SK-N-SH (cell line): ENCODE measurements at regions not wholly inside any gene's neighbourhood (a gene's known extent, or its start where the extent isn't known, plus 50 kb on each side); places are given as distances from the start of the nearest gene placed in this dataset.

ENCODE experiments used
- CTCF ChIA-PET: fragments of 300-600, 350-600 bp; formaldehyde crosslinking; extraction: SDS; loops from one replicate; lab custom pipeline; 2021; lab: Yijun Ruan, JAX
- POLR2A ChIA-PET: fragments of 350-600 bp; sonication (Branson Sonifier 250); formaldehyde crosslinking; extraction: SDS; loops from one replicate; lab custom pipeline; 2020; ENCODE audit warnings: antibody characterized with exemption, inconsistent platforms; lab: Yijun Ruan, JAX
- DNase-seq: peaks from one replicate; pipeline ENCODE4 v3.0.0; 2012
- H2AFZ ChIP-seq: fragments of 200-600 bp; sonication (generic); 2 replicates; pipeline ENCODE4 v1.8.1; 2016; ENCODE audit warnings: antibody characterized with exemption, mild to moderate bottlenecking, low read depth
- H3F3A ChIP-seq: fragments of 200-600 bp; sonication (generic); replicated peaks from 2 replicates; pipeline ENCODE3; 2016; ENCODE audit warnings: antibody characterized with exemption, mild to moderate bottlenecking; ENCODE audit not compliant: insufficient read depth
- H3K27ac ChIP-seq, 2 experiments: fragments of 200-500 bp in 1 of 2; fragments of 200-600 bp in 1 of 2; sonication (Bioruptor generic) in 1 of 2; sonication (generic), shearing (Covaris generic) in 1 of 2; 2 replicates each; pipeline versions ENCODE4 v1.5.1 to v1.6.1; 2014 to 2016; ENCODE audit warnings: low read depth in 2 of 2, inconsistent platforms in 1 of 2, low read length in 1 of 2, mild to moderate bottlenecking in 1 of 2, mixed read lengths in 1 of 2
- H3K27me3 ChIP-seq: fragments of 200-600 bp; sonication (generic), shearing (Covaris generic); 2 replicates; pipeline ENCODE4 v1.6.1; 2016; ENCODE audit warnings: mixed run types; ENCODE audit not compliant: insufficient read depth
- H3K36me3 ChIP-seq, 2 experiments: fragments of 200-500 bp in 1 of 2; fragments of 200-600 bp in 1 of 2; sonication (Bioruptor generic) in 1 of 2; sonication (generic) in 1 of 2; replicated peaks in 1 of 2; 2 replicates each; pipeline versions ENCODE3 to v1.5.1; 2014 to 2016; ENCODE audit warnings: low read length in 1 of 2, mild to moderate bottlenecking in 1 of 2; ENCODE audit not compliant: insufficient read depth in 2 of 2, control insufficient read depth in 1 of 2
- H3K4me1 ChIP-seq, 2 experiments: fragments of 200-500 bp in 1 of 2; fragments of 200-600 bp in 1 of 2; sonication (Bioruptor generic) in 1 of 2; sonication (generic), shearing (Covaris generic) in 1 of 2; 2 replicates each; pipeline versions ENCODE4 v1.5.1 to v1.6.1; 2014 to 2016; ENCODE audit warnings: low read depth in 1 of 2, low read length in 1 of 2, mixed run types in 1 of 2; ENCODE audit not compliant: insufficient read depth in 2 of 2, control insufficient read depth in 1 of 2
- H3K4me2 ChIP-seq: fragments of 200-600 bp; sonication (generic), shearing (Covaris generic); 2 replicates; pipeline ENCODE4 v1.6.1; 2017; ENCODE audit warnings: mixed run types
- H3K4me3 ChIP-seq, 2 experiments: fragments of 200-500 bp in 1 of 2; fragments of 200-600 bp in 1 of 2; sonication (Bioruptor generic) in 1 of 2; sonication (generic), shearing (Covaris generic) in 1 of 2; 2 replicates each; pipeline versions ENCODE4 v1.5.1 to v1.8.1; 2014 to 2016; ENCODE audit warnings: low read depth in 2 of 2, inconsistent platforms in 1 of 2, low read length in 1 of 2, mild to moderate bottlenecking in 1 of 2, mixed read lengths in 1 of 2, moderate library complexity in 1 of 2
- H3K79me2 ChIP-seq: fragments of 200-600 bp; sonication (generic); 2 replicates; pipeline ENCODE4 v1.8.1; 2017; ENCODE audit warnings: mild to moderate bottlenecking; ENCODE audit not compliant: insufficient read depth
- H3K9ac ChIP-seq: fragments of 200-600 bp; sonication (generic); 2 replicates; pipeline ENCODE4 v1.6.1; 2017; ENCODE audit warnings: mixed run types
- H3K9me2 ChIP-seq: fragments of 200-600 bp; sonication (generic); 2 replicates; pipeline ENCODE4 v1.6.1; 2017; ENCODE audit warnings: mixed run types
- H3K9me3 ChIP-seq: fragments of 200-600 bp; sonication (generic); 2 replicates; pipeline ENCODE4 v1.6.1; 2017; ENCODE audit warnings: mixed run types, mild to moderate bottlenecking, moderate library complexity
- H4K20me1 ChIP-seq: fragments of 200-600 bp; sonication (generic); 2 replicates; pipeline ENCODE4 v1.6.1; 2017; ENCODE audit warnings: mild to moderate bottlenecking, mixed run types; ENCODE audit not compliant: insufficient read depth
- CHD2 ChIP-seq: fragments of 150-350 bp; IDR thresholded peaks from 2 replicates; pipeline ENCODE4 v1.6.1; 2018; ENCODE audit warnings: low read length; ENCODE audit not compliant: partially characterized antibody
- ELF1 ChIP-seq: IDR thresholded peaks from 2 replicates; pipeline ENCODE4 v1.4.0; 2012
- EP300 ChIP-seq, 2 experiments: IDR thresholded peaks; 2 replicates each; pipeline versions ENCODE4 v1.4.0 to v1.6.1; 2012; ENCODE audit warnings: borderline replicate concordance in 1 of 2, low read depth in 1 of 2, low read length in 1 of 2
- EZH2phosphoT487 ChIP-seq: fragments of 200-600 bp; sonication (generic); IDR thresholded peaks from 2 replicates; pipeline ENCODE4 v1.6.1; 2017; ENCODE audit warnings: low read depth, mixed run types, mild to moderate bottlenecking, antibody characterized with exemption, moderate library complexity, borderline replicate concordance
- FOSL2 ChIP-seq: IDR thresholded peaks from 2 replicates; pipeline ENCODE4 v1.4.0; 2012; ENCODE audit warnings: low read depth, mild to moderate bottlenecking, moderate library complexity, borderline replicate concordance
- FOXJ3 ChIP-seq: sonication (generic); formaldehyde crosslinking; IDR thresholded peaks from 2 replicates; pipeline ENCODE4 v1.5.1; 2020; ENCODE audit warnings: mild to moderate bottlenecking, missing genetic modification reagents
- FOXM1 ChIP-seq: IDR thresholded peaks from 2 replicates; pipeline ENCODE4 v1.4.0; 2012; ENCODE audit warnings: low read depth, mild to moderate bottlenecking
- GABPA ChIP-seq: IDR thresholded peaks from 2 replicates; pipeline ENCODE4 v1.4.0; 2012; ENCODE audit warnings: low read depth, mild to moderate bottlenecking
- GATA2 ChIP-seq: sonication (generic); formaldehyde crosslinking; IDR thresholded peaks from 2 replicates; pipeline ENCODE4 v1.5.0; 2020; ENCODE audit warnings: mild to moderate bottlenecking, missing genetic modification reagents
- JUND ChIP-seq: IDR thresholded peaks from 2 replicates; pipeline ENCODE4 v1.4.0; 2012
- MAX ChIP-seq: IDR thresholded peaks from 2 replicates; pipeline ENCODE4 v1.4.0; 2012; ENCODE audit warnings: low read depth
- MEF2A ChIP-seq: IDR thresholded peaks from 2 replicates; pipeline ENCODE4 v1.4.0; 2012; ENCODE audit warnings: low read depth, borderline replicate concordance
- NFIC ChIP-seq: IDR thresholded peaks from 2 replicates; pipeline ENCODE4 v1.4.0; 2012; ENCODE audit warnings: borderline replicate concordance
- NRF1 ChIP-seq: IDR thresholded peaks from 2 replicates; pipeline ENCODE4 v1.6.1; 2012; ENCODE audit warnings: low read depth, mild to moderate bottlenecking, low read length
- RFX5 ChIP-seq: IDR thresholded peaks from 2 replicates; pipeline ENCODE4 v1.6.1; 2012; ENCODE audit warnings: mild to moderate bottlenecking, improper control_type of control experiment, low read length
- RXRA ChIP-seq: IDR thresholded peaks from 2 replicates; pipeline ENCODE4 v1.4.0; 2012; ENCODE audit warnings: low read depth, mild to moderate bottlenecking, borderline replicate concordance
- SIN3A ChIP-seq: IDR thresholded peaks from 2 replicates; pipeline ENCODE4 v1.6.1; 2012; ENCODE audit warnings: low read depth, mild to moderate bottlenecking, low read length, moderate library complexity, borderline replicate concordance
- SMC3 ChIP-seq: IDR thresholded peaks from 2 replicates; pipeline ENCODE4 v1.6.1; 2012; ENCODE audit warnings: low read depth, low read length, improper control_type of control experiment
- TAF1 ChIP-seq: IDR thresholded peaks from 2 replicates; pipeline ENCODE4 v1.6.1; 2012; ENCODE audit warnings: low read depth, mild to moderate bottlenecking, low read length, moderate library complexity, borderline replicate concordance
- TCF12 ChIP-seq: IDR thresholded peaks from 2 replicates; pipeline ENCODE4 v1.4.0; 2012
- TEAD4 ChIP-seq: IDR thresholded peaks from 2 replicates; pipeline ENCODE4 v1.4.0; 2012; ENCODE audit warnings: mild to moderate bottlenecking, borderline replicate concordance; ENCODE audit not compliant: insufficient read depth
- USF1 ChIP-seq: IDR thresholded peaks from 2 replicates; pipeline ENCODE4 v1.4.0; 2012; ENCODE audit warnings: low read depth, borderline replicate concordance
- YY1 ChIP-seq: IDR thresholded peaks from 2 replicates; pipeline ENCODE4 v1.4.0; 2012; ENCODE audit warnings: low read depth, mild to moderate bottlenecking
- WGBS: methylation state at CpG from one replicate; pipeline ENCODE4 v1.1.6; 2017; ENCODE audit warnings: low lambda C conversion rate; 5-methylcytosine and 5-hydroxymethylcytosine counted together
- TF ChIP-seq, protein P1 (sequence below): fragments of 200-600 bp; sonication (generic); IDR thresholded peaks from 2 replicates; pipeline ENCODE4 v1.6.1; 2017; ENCODE audit warnings: antibody characterized with exemption, mild to moderate bottlenecking, moderate library complexity
- TF ChIP-seq, protein P2 (sequence below): IDR thresholded peaks from 2 replicates; pipeline ENCODE4; 2012
- TF ChIP-seq, protein P3 (sequence below): IDR thresholded peaks from 2 replicates; pipeline ENCODE4 v1.4.0; 2012; ENCODE audit warnings: low read depth, borderline replicate concordance
- TF ChIP-seq, protein P4 (sequence below): fragments of 150-350 bp; IDR thresholded peaks from 2 replicates; pipeline ENCODE4 v1.6.1; 2016; ENCODE audit warnings: mild to moderate bottlenecking, low read depth, low read length

GRCh38 chr12:87323369-87323768 is 705.8 kb downstream of the C12orf50 start:
- no peaks in the 10 kb centered on the region for H3K9me2 ChIP-seq
- 0 out of 2 replicates have a peak overlapping the region, but pooled peaks have one; percentile 49 for H2AFZ ChIP-seq
- H4K20me1 ChIP-seq = no peaks in the 10 kb centered on the region
- no peak overlapping the region for H3K9ac ChIP-seq
- no peak for DNase-seq
- WGBS = 26% methylated on average over 1 of the region's 1 CpG
- no peaks in the 10 kb centered on the region for H3K36me3 ChIP-seq
- peaks cover 9% of the 10 kb centered on the region for H3F3A ChIP-seq
- peak overlapping the region; percentile 39; the same call in 1 of the 2 replicates for H3K4me2 ChIP-seq
- POLR2A ChIA-PET = no interaction called here
- peak overlapping the region in 1 of 2 experiments; percentile 70; a peak in 2 of 4 replicates for H3K27ac ChIP-seq
- no peak overlapping the region for H3K4me3 ChIP-seq
- H3K4me1 ChIP-seq = peaks cover 0 to 11% of the 10 kb centered on the region in 2 experiments; a peak in 1 of 4 replicates
- H3K79me2 ChIP-seq = no peaks in the 10 kb centered on the region
- no peaks in the 10 kb centered on the region for H3K9me3 ChIP-seq
- no peaks in the 10 kb centered on the region for H3K27me3 ChIP-seq
- CTCF ChIA-PET = no interaction called here
- TF ChIP-seq USF1 (no peak), MAX (no peak), SIN3A (no peak), GABPA (no peak), EZH2phosphoT487 (no peak), TCF12 (peak; percentile 73), TEAD4 (peak; percentile 72), NRF1 (no peak), NFIC (peak; percentile 88), FOXM1 (peak; percentile 38; the same call in 1 of the 2 replicates), SMC3 (no peak), GATA2 (CRISPR knock-in tag) (no peak), FOXJ3 (CRISPR knock-in tag) (no peak), JUND (peak; percentile 68), RXRA (peak; percentile 61; the same call in 1 of the 2 replicates), EP300 (IDR thresholded peaks at IDR 0.05; ENCODE audit: borderline replicate concordance in 1 of 2, low read depth in 1 of 2, low read length in 1 of 2) (peak in 1 of 2 experiments; percentile 92; a peak in 2 of 4 replicates), MEF2A (peak; percentile 87), CHD2 (no peak), TAF1 (no peak), RFX5 (no peak), YY1 (no peak), ELF1 (no peak), FOSL2 (peak; percentile 72; the same call in 1 of the 2 replicates)
- TF ChIP-seq, protein P1, sequence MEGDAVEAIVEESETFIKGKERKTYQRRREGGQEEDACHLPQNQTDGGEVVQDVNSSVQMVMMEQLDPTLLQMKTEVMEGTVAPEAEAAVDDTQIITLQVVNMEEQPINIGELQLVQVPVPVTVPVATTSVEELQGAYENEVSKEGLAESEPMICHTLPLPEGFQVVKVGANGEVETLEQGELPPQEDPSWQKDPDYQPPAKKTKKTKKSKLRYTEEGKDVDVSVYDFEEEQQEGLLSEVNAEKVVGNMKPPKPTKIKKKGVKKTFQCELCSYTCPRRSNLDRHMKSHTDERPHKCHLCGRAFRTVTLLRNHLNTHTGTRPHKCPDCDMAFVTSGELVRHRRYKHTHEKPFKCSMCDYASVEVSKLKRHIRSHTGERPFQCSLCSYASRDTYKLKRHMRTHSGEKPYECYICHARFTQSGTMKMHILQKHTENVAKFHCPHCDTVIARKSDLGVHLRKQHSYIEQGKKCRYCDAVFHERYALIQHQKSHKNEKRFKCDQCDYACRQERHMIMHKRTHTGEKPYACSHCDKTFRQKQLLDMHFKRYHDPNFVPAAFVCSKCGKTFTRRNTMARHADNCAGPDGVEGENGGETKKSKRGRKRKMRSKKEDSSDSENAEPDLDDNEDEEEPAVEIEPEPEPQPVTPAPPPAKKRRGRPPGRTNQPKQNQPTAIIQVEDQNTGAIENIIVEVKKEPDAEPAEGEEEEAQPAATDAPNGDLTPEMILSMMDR = no peak
- TF ChIP-seq, protein P2, sequence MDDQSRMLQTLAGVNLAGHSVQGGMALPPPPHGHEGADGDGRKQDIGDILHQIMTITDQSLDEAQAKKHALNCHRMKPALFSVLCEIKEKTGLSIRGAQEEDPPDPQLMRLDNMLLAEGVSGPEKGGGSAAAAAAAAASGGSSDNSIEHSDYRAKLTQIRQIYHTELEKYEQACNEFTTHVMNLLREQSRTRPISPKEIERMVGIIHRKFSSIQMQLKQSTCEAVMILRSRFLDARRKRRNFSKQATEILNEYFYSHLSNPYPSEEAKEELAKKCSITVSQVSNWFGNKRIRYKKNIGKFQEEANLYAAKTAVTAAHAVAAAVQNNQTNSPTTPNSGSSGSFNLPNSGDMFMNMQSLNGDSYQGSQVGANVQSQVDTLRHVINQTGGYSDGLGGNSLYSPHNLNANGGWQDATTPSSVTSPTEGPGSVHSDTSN = peak; percentile 65; the same call in 1 of the 2 replicates
- TF ChIP-seq, protein P3, sequence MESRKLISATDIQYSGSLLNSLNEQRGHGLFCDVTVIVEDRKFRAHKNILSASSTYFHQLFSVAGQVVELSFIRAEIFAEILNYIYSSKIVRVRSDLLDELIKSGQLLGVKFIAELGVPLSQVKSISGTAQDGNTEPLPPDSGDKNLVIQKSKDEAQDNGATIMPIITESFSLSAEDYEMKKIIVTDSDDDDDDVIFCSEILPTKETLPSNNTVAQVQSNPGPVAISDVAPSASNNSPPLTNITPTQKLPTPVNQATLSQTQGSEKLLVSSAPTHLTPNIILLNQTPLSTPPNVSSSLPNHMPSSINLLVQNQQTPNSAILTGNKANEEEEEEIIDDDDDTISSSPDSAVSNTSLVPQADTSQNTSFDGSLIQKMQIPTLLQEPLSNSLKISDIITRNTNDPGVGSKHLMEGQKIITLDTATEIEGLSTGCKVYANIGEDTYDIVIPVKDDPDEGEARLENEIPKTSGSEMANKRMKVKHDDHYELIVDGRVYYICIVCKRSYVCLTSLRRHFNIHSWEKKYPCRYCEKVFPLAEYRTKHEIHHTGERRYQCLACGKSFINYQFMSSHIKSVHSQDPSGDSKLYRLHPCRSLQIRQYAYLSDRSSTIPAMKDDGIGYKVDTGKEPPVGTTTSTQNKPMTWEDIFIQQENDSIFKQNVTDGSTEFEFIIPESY = 0 out of 2 replicates have a peak, but pooled peaks have one; percentile 7
- TF ChIP-seq, protein P4, sequence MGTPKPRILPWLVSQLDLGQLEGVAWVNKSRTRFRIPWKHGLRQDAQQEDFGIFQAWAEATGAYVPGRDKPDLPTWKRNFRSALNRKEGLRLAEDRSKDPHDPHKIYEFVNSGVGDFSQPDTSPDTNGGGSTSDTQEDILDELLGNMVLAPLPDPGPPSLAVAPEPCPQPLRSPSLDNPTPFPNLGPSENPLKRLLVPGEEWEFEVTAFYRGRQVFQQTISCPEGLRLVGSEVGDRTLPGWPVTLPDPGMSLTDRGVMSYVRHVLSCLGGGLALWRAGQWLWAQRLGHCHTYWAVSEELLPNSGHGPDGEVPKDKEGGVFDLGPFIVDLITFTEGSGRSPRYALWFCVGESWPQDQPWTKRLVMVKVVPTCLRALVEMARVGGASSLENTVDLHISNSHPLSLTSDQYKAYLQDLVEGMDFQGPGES = no peak
